Left ventricle myocardium inferior (tissue), 1 donor: ENCODE measurements at regions not wholly inside any gene's neighbourhood (a gene's known extent, or its start where the extent isn't known, plus 50 kb on each side); places are given as distances from the start of the nearest gene placed in this dataset.

Experiments used
- DNase-seq: peaks from one replicate; pipeline ENCODE4 v3.0.0-alpha.2; 2020
- H3K27ac ChIP-seq: fragments of 200-600 bp; replicated peaks from 2 replicates; pipeline ENCODE4 v1.8.0; 2021
- H3K27me3 ChIP-seq: fragments of 200-600 bp; 2 replicates; pipeline ENCODE4 v1.8.0; 2021; ENCODE audit warnings: low read depth
- H3K36me3 ChIP-seq: fragments of 200-600 bp; 2 replicates; pipeline ENCODE4 v1.8.0; 2021
- H3K4me1 ChIP-seq: fragments of 200-600 bp; 2 replicates; pipeline ENCODE4 v1.8.0; 2021
- H3K4me3 ChIP-seq: fragments of 200-600 bp; 2 replicates; pipeline ENCODE4 v1.8.0; 2021; ENCODE audit warnings: mild to moderate bottlenecking, moderate library complexity
- H3K9me3 ChIP-seq: fragments of 200-600 bp; replicated peaks from 2 replicates; pipeline ENCODE4 v1.8.0; 2021
- intact Hi-C: fragments of 100-400 bp; cut with micrococcal nuclease; formaldehyde crosslinking; loops from one replicate; pipeline ENCODE4 v1.11.0; 2022
- TF ChIP-seq, protein P1 (sequence below): fragments of 200-600 bp; IDR thresholded peaks from 2 replicates; pipeline ENCODE4 v1.8.0; 2021; ENCODE audit warnings: antibody characterized with exemption, mild to moderate bottlenecking, borderline replicate concordance
- donor health status: DM: no; HTN: yes; CAD: no; lungs with severe emphysema.

- intact Hi-C loops, result no loop called here
- Histone ChIP-seq H3K4me3 (no peak overlapping the region), H3K27me3 (peaks cover 82% of the 10 kb centered on the region), H3K9me3 (peaks cover 11% of the 10 kb centered on the region), H3K36me3 (no peaks in the 10 kb centered on the region), H3K27ac (no peak overlapping the region), H3K4me1 (no peaks in the 10 kb centered on the region)
- no peak for DNase-seq
- TF ChIP-seq, protein P1, sequence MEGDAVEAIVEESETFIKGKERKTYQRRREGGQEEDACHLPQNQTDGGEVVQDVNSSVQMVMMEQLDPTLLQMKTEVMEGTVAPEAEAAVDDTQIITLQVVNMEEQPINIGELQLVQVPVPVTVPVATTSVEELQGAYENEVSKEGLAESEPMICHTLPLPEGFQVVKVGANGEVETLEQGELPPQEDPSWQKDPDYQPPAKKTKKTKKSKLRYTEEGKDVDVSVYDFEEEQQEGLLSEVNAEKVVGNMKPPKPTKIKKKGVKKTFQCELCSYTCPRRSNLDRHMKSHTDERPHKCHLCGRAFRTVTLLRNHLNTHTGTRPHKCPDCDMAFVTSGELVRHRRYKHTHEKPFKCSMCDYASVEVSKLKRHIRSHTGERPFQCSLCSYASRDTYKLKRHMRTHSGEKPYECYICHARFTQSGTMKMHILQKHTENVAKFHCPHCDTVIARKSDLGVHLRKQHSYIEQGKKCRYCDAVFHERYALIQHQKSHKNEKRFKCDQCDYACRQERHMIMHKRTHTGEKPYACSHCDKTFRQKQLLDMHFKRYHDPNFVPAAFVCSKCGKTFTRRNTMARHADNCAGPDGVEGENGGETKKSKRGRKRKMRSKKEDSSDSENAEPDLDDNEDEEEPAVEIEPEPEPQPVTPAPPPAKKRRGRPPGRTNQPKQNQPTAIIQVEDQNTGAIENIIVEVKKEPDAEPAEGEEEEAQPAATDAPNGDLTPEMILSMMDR, result no peak
These were observed 210.8 kb upstream of the LINGO1 start for GRCh38 chr15:77843546-77843945.

- TF ChIP-seq, protein P1, result no peak
These were observed 208.5 kb upstream of the LINGO1 start for GRCh38 chr15:77840991-77841775.

GRCh38 chr15:77839970-77840905, 207.5 kb upstream of the LINGO1 start:
- no peak for DNase-seq
- Histone ChIP-seq H3K9me3 (peaks cover 11% of the 10 kb centered on the region), H3K36me3 (no peaks in the 10 kb centered on the region), H3K4me1 (no peaks in the 10 kb centered on the region), H3K4me3 (no peak overlapping the region), H3K27ac (no peak overlapping the region), H3K27me3 (peaks cover 84% of the 10 kb centered on the region)
- TF ChIP-seq, protein P1, result no peak
- intact Hi-C loops, result no loop called here

More at GRCh38 chr15:77840991-77841775, 208.5 kb upstream of the LINGO1 start:
- no peaks in the 10 kb centered on the region for H3K4me1 ChIP-seq
- H3K4me3 ChIP-seq, result no peak overlapping the region
- H3K36me3 ChIP-seq, result no peaks in the 10 kb centered on the region
- intact Hi-C loops, result no loop called here
- no peak for DNase-seq
- H3K27ac ChIP-seq, result no peak overlapping the region
- peaks cover 11% of the 10 kb centered on the region for H3K9me3 ChIP-seq
- H3K27me3 ChIP-seq, result peaks cover 84% of the 10 kb centered on the region

- intact Hi-C loops, result no loop called here
- no peaks in the 10 kb centered on the region for H3K4me1 ChIP-seq
- no peak overlapping the region for H3K4me3 ChIP-seq
- DNase-seq, result no peak
- H3K36me3 ChIP-seq, result no peaks in the 10 kb centered on the region
- no peak overlapping the region for H3K27ac ChIP-seq
- peaks cover 89% of the 10 kb centered on the region for H3K27me3 ChIP-seq
- TF ChIP-seq, protein P1, result no peak
- H3K9me3 ChIP-seq, result peaks cover 3% of the 10 kb centered on the region
These were observed 206.7 kb upstream of the LINGO1 start for GRCh38 chr15:77839456-77839855.

DNA sequence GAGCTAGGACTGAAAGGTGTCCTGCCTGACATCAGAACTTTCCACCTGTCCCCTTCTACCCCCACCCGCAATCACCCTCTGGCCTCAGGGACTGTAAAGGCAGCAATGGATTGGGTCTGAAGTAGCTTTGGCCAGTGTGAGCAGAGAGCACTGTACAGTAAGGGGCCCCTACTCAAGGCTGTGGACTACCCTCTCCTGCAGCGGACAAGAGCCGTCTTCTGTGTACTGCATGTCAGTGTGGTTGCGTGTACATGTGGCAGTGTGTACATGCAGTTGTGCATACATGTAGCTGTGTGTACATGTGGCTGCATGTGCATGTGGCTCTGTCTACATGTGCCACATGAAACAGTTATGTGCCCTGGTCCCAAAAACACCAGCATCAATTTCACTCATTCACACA, 205.9 kb upstream of the LINGO1 start:
- Histone ChIP-seq H3K27me3 (peaks cover 97% of the 10 kb centered on the region), H3K27ac (no peak overlapping the region), H3K4me1 (no peaks in the 10 kb centered on the region), H3K36me3 (no peaks in the 10 kb centered on the region), H3K4me3 (no peak overlapping the region), H3K9me3 (no peaks in the 10 kb centered on the region)
- no peak for DNase-seq
- TF ChIP-seq, protein P1, result no peak
- intact Hi-C loops, result no loop called here
